Stimulated activated CD8-positive, alpha-beta memory T cell treated with anti-CD3 and anti-CD28 coated beads, Interleukin-2, amount 100 ng/mL, for 48 hours (primary cell): ENCODE measurements at regions not wholly inside any gene's neighbourhood (a gene's known extent, or its start where the extent isn't known, plus 50 kb on each side); places are given as distances from the start of the nearest gene placed in this dataset.

Experiments
- DNase-seq, 2 donors: peaks; one replicate each; pipeline ENCODE4 v3.0.0-alpha.2; 2020; ENCODE audit warnings: low read depth in 2 of 2

- no peak for DNase-seq
Observed at GRCh38 chr4:106429885-106430284, 61.3 kb upstream of the GIMD1 start.

GRCh38 chr4:106426069-106426468 is 57.5 kb upstream of the GIMD1 start:
- no peak for DNase-seq

DNA sequence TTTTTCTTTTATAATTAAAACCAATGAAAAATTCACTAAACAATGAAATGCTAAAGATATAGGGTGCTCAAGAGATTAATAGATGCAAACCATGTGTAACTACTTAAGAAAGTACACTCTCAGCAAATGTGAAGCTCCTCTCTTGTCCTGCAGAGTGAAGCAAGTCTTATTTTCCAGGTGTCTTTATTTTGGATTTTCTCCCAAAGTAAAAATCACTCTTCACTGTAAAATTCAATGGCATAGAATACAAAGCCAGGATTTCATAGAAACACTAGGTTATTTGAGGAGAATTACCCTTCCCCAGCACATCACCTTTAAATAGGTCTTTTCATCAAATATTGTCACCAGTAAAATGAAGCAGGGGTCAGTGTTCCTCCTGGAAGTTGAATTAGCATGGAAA is 57.0 kb upstream of the GIMD1 start:
- DNase-seq = no peak

DNA sequence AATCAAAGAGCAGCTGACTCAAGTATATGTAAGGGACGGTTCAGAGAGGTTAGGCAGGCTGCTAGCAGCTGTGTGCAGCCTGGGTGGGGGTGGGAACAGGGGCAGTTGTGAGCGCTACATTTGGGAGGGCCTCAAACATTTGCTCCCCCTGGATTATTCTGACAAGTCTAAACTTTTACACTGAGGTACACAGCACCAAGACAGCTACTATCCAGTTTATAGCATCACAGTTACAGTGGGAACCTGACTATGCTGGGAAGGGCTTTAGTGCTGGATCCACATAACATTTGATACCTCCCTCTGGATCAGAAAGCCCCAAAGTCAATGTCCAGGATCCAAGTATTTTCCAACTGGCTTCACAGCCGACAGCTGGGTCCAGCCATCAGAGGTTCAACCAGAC is 55.8 kb upstream of the GIMD1 start:
- no peak for DNase-seq

GRCh38 chr4:106423791-106424190 is 55.2 kb upstream of the GIMD1 start:
- no peak for DNase-seq

GRCh38 chr4:106422766-106423165 is 54.2 kb upstream of the GIMD1 start:
- no peak for DNase-seq

GRCh38 chr4:106421441-106422296 is 53.1 kb upstream of the GIMD1 start:
- no peak for DNase-seq

- no peak for DNase-seq
Observed at GRCh38 chr4:106418444-106418843, 49.9 kb upstream of the GIMD1 start.
